ENCODE measurements at regions not wholly inside any gene's neighbourhood (a gene's known extent, or its start where the extent isn't known, plus 50 kb on each side); places are given as distances from the start of the nearest gene placed in this dataset.

- Histone ChIP-seq H3K9ac (ENCODE audit: control insufficient read depth, extremely low read depth, insufficient read depth, low read length) (no peak overlapping the region), H3K4me1 (ENCODE audit: control insufficient read depth, extremely low read depth, insufficient read depth, low read length) (no peaks in the 10 kb centered on the region), H3K36me3 (ENCODE audit: control insufficient read depth in 2 of 2, extremely low read depth in 1 of 2, insufficient read depth in 2 of 2, low read length in 2 of 2) (no peaks in the 10 kb centered on the region), H2AFZ (ENCODE audit: control insufficient read depth, low read length) (no peak overlapping the region), H3K4me2 (ENCODE audit: control insufficient read depth, extremely low read depth, insufficient read depth, low read depth, low read length) (no peak overlapping the region), H3K27ac (ENCODE audit: control insufficient read depth, insufficient read depth, low read length) (no peak overlapping the region), H3K79me2 (ENCODE audit: control insufficient read depth, insufficient read depth, low read length) (no peaks in the 10 kb centered on the region), H3K9me1 (ENCODE audit: control insufficient read depth, extremely low read depth, insufficient read depth, low read length) (no peaks in the 10 kb centered on the region), H3K4me3 (ENCODE audit: control insufficient read depth in 2 of 3, extremely low read depth in 1 of 3, insufficient read depth in 2 of 3, low read depth in 1 of 3, low read length in 3 of 3) (no peak overlapping the region), H3K9me3 (ENCODE audit: control insufficient read depth, low read depth, low read length) (no peaks in the 10 kb centered on the region), H3K27me3 (ENCODE audit: control insufficient read depth, extremely low read depth, insufficient read depth, low read length) (no peaks in the 10 kb centered on the region), H4K20me1 (ENCODE audit: control insufficient read depth, extremely low read depth, insufficient read depth, low read length) (no peaks in the 10 kb centered on the region)
- DNase-seq (ENCODE audit: low read depth, low spot score) (no peak), FAIRE-seq (no peak)
- TF ChIP-seq CTCF (optimal IDR thresholded peaks at IDR 0.05 in 1 of 3, IDR thresholded peaks at IDR 0.05 in 1 of 3, conservative IDR thresholded peaks at IDR 0.05 in 1 of 3; ENCODE audit: extremely low read depth in 1 of 3, insufficient read depth in 2 of 3, low read length in 3 of 3) (no peak), EZH2 (IDR thresholded peaks at IDR 0.05; ENCODE audit: low read length) (no peak)
- dilution Hi-C loops (cut with MboI; ENCODE audit: extremely low pct_ligation_motif_present, low sequenced_read_pairs), result no loop called here
These were observed 150.1 kb upstream of the FSCB start for GRCh38 chr14:44657203-44657602.

DNA sequence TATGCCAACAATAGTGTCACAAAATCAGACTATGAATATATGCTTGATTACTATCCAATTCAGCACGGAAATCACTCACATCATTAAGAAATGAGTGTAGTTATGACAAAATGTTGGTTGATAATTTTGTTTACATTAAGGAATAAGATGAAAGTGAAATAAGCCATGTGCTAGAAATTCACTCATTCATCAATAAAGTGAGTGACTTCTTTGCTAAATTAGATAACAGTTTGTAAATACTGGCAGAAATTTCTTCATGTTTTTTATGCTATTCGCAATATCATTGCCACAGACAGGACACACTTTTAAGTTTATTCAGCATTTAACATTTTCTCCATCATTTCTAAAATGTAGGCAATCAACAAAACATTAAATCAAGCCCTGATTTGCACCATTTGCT is 147.5 kb upstream of the FSCB start:
- dilution Hi-C loops (cut with MboI; ENCODE audit: extremely low pct_ligation_motif_present, low sequenced_read_pairs), result no loop called here

More for the DNA sequence above, 147.5 kb upstream of the FSCB start:
- Histone ChIP-seq H4K20me1 (ENCODE audit: control insufficient read depth, extremely low read depth, insufficient read depth, low read length) (no peaks in the 10 kb centered on the region), H3K9me3 (ENCODE audit: control insufficient read depth, low read depth, low read length) (no peaks in the 10 kb centered on the region), H3K9me1 (ENCODE audit: control insufficient read depth, extremely low read depth, insufficient read depth, low read length) (no peaks in the 10 kb centered on the region), H3K4me2 (ENCODE audit: control insufficient read depth, extremely low read depth, insufficient read depth, low read depth, low read length) (no peak overlapping the region), H3K4me1 (ENCODE audit: control insufficient read depth, extremely low read depth, insufficient read depth, low read length) (no peaks in the 10 kb centered on the region), H3K36me3 (ENCODE audit: control insufficient read depth in 2 of 2, extremely low read depth in 1 of 2, insufficient read depth in 2 of 2, low read length in 2 of 2) (no peaks in the 10 kb centered on the region), H3K4me3 (ENCODE audit: control insufficient read depth in 2 of 3, extremely low read depth in 1 of 3, insufficient read depth in 2 of 3, low read depth in 1 of 3, low read length in 3 of 3) (no peak overlapping the region), H3K27me3 (ENCODE audit: control insufficient read depth, extremely low read depth, insufficient read depth, low read length) (no peaks in the 10 kb centered on the region), H3K27ac (ENCODE audit: control insufficient read depth, insufficient read depth, low read length) (no peak overlapping the region), H3K79me2 (ENCODE audit: control insufficient read depth, insufficient read depth, low read length) (no peaks in the 10 kb centered on the region), H2AFZ (ENCODE audit: control insufficient read depth, low read length) (no peak overlapping the region), H3K9ac (ENCODE audit: control insufficient read depth, extremely low read depth, insufficient read depth, low read length) (no peak overlapping the region)
- FAIRE-seq (no peak), DNase-seq (ENCODE audit: low read depth, low spot score) (no peak)
- TF ChIP-seq EZH2 (IDR thresholded peaks at IDR 0.05; ENCODE audit: low read length), result no peak
- TF ChIP-seq CTCF (optimal IDR thresholded peaks at IDR 0.05 in 1 of 3, IDR thresholded peaks at IDR 0.05 in 1 of 3, conservative IDR thresholded peaks at IDR 0.05 in 1 of 3; ENCODE audit: extremely low read depth in 1 of 3, insufficient read depth in 2 of 3, low read length in 3 of 3), result no peak

All from keratinocyte (primary cell).